ENCODE measurements at regions not wholly inside any gene's neighbourhood (a gene's known extent, or its start where the extent isn't known, plus 50 kb on each side); places are given as distances from the start of the nearest gene placed in this dataset.

DNA sequence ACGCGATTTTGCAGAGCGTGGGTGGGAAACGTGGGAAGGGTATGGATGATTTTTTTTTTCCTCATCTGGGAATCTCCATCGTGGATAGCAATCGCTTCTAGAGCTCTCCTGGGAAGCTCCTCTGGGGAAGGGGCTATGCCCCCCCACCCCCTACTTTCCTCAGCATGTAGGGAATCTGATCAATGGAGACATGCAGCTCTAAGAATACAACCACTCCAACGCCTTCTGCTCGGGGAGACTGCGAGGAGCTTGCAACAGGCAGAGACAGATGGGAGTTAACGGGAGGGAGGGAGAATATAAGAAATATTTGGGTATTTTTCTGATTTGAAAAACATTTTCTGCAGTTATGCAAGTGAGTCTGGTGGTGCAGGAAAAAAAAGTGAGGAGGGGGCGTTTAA is 104.6 kb upstream of the HSD17B12 start:
- no peak for DNase-seq (ENCODE audit: low read depth)

DNA sequence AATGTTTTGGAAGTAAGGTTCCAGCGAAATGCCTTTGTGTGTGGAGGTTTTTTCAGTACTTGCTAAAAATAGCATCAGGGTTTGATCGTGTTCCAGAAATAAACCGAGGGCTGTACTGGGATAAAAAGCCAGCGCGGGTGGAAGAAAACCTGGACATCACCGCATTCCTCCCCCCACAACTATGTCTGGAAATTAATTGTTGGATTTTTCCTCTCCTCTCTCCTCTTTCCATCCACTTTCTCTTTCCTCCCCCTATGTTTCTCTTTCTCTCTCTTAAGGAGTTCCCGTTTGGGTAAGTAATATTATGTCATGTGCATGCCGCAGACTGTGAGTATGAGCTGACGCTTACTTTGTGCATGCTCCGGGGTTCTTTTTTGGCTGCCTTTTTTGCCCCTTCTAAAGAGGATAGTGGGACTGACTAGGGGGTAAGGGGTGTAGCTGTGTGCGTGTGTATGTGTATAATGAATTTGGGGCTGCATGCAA is 104.2 kb upstream of the HSD17B12 start:
- DNase-seq (ENCODE audit: low read depth), result no peak

DNA sequence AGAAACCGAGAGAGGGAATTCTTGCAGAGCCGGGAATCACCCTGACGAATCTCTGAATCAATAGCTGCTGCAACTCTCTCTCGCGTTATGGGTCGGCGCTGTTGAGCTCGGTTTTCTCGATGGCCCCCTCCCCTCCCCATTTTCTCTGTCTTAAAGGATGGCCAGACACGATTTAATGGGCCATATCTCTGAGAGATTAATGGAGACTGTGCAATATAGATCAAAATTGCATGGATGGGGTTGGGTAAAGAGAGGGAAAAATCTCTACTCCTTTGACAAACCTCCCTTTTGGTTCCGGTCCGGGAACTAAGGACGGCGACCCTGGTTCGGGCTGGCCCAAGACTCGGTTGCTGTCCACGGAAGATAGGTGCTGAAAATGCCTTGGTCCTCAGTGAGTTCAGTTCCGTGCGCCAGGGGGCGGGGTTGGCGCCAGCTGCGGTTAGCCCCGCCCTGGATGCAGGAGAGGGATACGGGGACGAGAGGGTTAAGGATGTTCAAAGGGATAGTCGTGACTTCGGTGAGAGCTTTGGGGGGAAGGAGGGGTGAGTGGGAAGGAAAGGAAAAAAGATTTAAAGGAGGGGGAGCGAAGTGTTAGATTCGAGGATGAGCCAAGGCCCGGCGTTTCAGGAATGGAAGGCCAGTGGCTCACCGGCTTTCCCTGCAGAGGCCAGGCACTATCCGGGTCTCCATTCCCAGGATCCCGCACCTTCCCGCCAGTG is 103.6 kb upstream of the HSD17B12 start:
- no peak for DNase-seq (ENCODE audit: low read depth)

DNA sequence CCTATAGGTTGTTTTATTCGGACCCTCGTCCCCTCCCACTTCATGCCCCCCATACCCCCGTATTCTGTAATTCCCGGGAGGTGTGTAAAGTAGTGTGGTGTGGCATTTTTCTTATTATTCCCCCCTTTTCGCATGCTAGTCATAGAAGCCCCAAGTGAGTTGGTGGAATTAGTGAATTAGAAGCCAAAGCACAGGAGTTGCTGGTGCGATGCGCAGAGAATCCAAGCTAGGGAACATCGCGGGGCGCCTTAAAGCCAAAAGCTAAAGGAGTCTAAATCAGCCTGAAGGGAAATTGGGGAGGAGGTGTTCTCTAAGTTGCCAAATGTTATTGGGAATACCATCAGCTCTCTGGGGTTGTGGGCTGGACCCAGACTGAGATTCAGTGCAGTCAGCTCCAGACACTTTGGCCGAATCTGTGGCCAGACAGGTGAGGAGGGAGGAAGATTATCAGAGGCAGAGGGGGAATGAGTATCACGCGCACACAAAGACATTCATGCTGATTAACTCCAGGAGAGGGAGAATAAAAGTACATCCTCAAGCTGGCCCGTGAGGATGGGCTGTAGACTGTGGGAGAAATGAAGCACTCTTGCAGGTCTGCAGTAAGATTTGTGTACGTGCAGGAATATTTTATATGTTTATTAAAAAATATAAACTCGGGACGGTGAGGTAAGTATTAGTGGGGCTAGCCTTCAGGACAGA is 102.8 kb upstream of the HSD17B12 start:
- no peak for DNase-seq (ENCODE audit: low read depth)

DNA sequence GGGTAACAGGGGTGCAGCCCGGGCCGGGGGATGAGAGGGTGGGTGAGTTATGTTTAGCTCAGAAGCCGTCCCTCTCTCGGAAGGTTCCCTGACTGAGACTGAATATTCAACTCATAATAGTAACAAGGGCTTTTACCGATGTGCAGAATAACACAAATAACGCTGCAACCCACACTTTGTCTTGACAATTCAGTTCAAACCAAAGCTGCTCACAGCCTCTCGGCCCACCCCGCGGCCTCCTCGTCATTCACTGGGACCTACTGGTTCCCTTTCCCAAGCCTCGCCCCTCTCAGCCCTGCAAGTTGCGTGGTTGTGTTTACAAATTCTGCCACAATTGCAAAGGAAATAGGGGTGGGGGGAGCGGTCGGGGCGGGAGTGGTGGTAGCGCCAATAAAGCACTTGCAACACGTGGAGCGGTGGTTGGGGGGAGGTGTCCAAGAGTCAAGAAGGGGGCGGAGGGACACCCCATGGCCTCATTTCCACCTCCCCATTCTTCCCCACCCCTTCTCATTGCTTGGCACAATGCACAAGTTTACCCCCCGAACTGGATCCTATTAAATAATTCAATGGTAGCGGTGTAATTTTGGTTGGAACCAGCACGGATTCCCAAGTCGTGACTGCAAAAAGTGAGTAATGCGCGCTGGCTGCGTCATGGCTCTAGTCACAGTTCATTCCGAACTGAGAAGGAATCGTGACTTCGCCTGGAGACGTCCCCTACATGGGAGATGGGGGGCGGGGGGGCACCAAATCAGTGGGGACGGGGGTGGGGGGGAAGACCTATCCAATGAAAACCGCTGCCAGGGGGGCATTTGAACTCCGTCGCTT is 102.0 kb upstream of the HSD17B12 start:
- DNase-seq (ENCODE audit: low read depth), result no peak

DNA sequence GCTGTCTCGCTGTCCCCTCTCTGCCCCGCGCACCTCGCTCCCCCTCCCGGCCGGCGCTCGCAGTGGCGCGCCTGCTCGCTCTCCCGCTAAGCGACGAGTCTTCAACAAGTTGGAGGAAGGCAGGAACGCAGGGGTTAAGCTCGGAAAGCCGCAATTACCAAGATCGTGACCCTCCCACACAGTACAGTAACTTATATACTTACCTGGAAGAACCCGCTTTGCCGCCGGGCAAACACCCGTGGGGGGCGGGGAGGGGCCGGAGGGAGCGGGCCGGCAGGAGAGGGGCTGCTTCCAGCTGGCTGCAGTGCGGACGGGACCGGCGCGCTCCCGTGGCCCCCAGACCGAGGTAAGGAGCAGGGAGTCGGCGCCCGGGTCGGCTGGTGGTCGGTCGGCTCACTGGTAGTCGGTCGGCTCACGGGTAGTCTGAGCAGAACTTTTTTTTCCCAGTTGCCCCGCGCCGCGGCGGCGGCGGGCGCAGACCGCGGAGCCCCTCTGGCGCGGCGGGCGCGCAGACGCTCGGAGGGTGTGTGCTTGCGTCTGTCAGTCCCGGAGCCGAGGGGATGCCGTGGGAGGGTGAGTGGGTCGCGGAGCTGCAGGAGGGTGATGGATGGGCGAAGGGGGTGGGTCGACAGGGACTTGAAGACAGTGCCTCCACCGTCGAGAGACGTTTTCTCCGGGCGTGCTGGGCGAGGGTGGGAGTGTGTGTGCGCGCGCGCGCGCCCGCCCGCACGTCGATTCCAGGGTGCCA is 101.2 kb upstream of the HSD17B12 start:
- peak; percentile 28 for DNase-seq (ENCODE audit: low read depth)

DNA sequence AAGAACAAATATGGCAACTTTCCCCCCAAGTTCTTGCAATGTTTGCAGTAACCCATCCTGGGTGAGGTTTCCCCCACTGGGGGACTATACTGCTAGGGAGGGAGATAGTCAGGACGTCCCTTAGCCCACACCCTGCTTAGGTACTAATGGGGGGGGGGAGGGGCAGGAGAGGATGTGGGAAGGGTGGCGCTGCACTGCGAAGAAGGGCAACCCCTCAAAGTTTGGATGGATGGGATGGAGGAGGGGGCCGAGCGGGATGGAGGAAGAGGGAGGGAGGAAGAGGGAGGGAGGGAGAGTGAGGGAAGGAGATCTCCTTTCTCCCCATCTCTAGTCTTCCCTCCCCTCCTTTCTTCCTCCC is 100.6 kb upstream of the HSD17B12 start:
- DNase-seq (ENCODE audit: low read depth), result no peak

DNA sequence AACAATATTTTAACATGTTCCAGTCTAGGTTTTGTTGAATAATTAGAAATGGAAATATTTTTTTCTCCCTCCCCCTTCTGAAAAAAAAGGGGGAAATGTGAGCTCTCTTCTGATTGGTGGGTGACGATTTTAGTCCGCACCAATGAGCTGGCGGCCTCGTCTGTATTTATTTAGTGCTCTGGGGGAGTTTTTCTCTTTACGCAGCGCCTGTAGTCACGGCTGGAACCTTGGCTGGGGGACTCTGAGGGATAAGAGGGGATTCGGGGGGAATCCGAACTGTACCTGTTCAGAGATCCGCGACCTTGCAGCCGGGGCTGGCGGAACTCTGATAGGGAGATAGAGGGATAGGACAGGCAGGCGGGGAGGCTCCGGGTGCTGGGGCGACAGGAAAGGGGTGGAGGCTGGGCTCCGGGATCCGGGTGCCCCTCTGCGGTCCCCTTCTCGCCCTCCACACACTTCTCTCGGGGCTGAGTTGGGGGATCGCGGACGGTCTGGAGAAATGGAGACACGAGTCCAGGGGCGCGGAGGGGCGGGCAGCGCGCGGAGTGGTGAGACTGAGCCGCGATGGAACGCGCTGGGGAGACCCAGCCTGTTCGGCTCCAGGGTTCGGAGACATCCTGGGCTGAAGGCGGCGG is 99.7 kb upstream of the HSD17B12 start:
- DNase-seq (ENCODE audit: low read depth), result no peak

DNA sequence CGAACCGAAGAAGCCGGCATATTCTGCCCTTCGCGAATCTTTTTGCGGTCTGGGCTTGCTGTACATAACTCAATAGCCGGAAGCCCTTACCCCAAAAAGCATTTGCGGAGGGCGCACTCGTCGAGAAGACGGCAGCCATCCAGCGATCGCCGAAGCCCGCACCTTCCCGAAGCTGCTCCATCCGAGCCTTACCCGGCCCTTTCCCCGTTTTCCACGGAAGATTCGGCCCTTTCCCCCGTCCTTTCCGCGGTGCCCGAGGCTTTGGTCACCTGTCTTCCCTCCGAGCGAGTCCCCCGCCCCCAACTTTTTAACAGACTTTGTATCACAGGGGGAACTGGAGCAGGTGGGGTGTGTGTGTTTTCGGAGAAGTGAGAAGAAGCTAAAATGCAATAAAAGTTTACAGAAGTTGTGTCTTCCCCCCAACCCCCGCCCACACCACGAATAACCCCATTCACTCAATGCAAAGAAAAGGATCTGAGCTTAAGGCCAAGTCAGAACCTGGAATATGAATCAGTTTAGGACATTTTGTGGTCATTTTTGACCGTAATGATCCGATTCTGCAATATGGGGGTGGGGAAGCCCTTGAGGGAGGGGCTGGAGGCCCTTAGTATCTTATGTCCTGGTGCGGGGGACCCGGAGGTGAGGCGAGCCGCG is 99.0 kb upstream of the HSD17B12 start:
- DNase-seq (ENCODE audit: low read depth), result no peak

DNA sequence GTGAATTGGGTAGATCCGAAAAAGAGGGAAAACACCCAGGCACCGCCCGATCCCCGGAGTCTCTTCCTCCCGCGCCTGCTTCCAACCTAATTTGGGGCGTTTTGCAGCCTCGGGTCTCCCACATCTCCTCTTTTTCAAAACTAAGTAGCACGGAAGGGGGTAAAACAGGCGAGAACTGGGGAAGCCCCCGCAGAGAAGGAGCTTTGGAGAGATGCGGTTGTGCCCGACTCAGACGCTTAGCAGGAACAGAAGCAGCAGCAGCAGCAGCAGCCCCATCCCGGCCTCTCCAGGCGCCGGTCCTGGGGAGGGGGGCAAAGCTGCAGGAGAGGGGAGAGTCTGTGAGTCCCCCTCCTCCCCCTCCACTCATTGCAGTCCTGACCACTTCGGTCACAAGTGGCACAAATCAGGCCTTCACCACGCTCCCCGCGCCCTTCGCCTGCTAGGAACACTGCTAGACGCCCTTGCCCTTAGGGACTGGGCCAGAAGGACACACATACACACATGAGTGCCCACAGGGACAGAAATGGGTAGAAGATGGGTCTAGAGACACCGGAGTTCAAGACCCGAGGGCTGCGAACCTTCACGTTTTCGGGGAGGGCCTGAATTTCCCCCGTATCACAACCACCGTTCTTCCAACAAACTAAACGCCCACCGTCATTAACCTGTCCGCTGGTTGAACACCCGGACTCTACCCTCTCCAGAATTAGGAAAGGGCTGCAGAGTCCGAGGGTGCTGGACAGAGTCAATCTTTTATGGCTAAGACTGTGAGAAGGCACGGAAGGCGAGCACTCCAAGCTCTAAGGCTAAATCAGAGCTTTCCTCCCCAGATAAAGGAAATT is 98.3 kb upstream of the HSD17B12 start:
- DNase-seq (ENCODE audit: low read depth), result no peak

DNA sequence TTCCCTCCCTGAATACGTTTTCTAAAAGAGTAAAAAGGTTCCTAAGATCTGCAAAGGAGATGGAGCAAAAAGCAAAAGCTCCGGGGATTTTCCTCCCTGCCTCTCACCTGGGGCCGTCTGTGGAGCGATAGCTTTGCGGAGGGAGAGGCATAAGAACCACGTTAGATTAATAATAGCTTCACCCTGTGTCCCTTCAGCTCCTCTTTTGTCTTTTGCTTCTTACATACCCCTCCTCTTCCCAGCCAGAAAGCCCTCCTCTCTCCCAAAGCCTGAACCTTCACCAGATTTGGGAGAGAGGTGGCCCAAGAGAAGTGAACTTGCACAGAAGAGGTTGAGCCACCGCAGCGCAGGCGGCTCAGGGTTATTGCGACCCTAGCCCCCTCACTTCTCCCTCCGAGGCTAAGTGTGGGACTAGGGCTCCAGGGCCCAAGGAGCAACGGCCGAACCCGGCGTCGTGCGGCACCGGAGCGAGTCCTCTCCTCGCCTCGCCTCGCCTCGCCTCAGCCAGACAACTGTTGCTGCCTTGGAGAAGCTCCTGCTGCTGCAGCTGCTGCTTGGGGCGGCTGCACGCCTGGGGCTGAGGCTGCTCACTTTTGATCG is 97.6 kb upstream of the HSD17B12 start:
- no peak for DNase-seq (ENCODE audit: low read depth)

DNA sequence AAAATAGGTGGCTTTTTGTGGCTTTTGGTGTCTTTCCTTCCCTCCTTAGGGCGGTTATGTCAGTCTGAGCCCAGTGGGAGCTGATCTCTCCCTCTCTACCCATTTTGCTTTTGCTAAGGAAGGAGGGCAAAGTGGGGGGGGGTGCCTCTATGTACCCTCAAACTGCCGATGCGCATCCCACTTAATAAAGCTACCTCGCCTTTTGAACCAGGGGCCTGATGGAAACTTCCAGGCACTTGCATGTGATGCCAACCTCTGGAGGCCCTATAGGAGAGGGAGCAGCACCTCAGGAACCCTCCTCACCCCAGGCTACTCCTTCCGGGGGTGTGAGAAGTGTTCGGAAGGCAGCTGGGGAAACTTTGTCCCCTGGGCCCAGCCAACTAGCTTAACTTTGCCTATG is 97.0 kb upstream of the HSD17B12 start:
- DNase-seq (ENCODE audit: low read depth), result no peak

DNA sequence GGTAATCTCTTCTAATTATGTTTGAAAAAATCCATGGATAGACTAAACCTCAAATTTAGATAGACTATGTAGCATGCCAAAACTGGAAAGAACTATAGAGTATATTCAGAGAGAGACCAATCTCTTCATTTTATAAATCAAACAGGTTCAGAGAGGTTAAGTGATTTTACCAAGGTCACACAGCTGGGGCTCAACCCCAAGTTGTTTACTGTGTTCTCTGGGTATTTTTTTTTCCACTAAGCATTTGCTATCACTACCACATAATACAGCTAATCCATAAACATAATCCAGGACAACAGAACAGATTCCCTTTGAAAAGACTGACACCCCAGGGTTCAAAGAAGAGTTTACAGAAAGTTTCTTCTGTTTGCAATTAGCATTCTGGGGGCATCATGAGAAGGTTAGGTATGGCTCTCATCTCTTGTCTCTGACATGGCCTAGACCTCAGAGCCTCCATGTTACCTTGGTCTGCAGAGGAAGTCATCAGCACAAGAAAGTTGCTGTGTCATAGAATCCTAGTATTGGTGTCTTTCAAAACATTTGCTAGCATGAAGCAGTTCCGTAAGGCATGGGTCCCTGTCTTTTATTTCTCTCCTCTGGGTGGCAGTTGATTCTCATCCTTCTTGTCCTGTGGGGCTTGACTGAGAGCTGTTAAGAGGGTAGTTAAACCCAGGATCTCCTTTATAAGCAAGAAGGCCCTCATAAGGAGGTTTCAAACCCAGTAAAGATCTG is 94.5 kb upstream of the HSD17B12 start:
- no peak for DNase-seq (ENCODE audit: low read depth)

DNA sequence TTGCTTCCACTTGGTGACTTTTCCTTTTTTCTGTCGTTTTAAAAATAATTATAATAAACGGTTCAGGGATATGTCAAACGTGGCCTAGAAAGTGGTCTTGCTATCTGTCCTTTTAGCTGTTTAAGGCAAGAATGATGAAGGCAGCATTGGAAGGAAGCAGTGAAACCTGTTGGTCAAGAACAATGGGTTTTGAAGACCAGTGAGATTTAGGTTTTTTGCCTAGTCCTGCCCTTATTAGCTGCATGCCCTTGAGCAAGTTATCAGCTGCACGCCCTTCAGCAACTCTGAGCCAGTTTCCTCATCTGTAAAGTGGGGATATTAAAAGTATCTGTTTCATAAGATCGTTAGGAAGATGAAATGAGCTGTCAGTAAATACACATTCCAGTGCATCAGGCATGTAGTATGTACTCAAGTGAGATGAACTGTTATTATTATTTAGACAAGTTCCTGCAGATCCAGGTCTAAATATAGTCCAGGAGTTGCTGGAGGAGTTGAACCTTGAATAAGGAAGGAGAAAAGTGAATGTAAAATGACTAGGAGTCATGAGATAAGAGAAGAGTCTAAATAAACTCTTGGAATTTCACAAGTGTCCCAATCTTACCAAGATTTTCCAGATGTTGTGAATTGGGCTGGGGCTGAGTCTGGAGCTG is 90.8 kb upstream of the HSD17B12 start:
- no peak for DNase-seq (ENCODE audit: low read depth)

DNA sequence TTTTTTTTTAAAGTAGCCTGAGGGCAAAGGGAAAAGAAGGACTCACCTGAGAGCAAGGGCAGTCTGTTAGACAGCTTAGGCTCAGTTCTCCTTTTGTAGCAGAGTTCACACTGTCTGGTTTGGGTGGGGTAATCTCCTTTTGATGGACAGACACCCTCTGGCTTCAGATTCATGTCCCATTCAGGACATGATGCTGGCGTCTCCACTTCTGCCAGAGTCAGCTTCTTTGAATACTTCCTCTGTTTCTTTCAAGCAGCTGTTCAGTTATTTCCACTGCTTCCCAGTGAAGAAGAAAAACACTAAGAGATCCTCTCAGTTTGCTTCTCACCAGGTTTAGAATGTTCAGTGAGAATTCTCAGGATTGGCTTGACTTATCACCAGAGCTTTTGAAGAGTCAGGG is 79.0 kb upstream of the HSD17B12 start:
- no peak for DNase-seq (ENCODE audit: low read depth)

DNA sequence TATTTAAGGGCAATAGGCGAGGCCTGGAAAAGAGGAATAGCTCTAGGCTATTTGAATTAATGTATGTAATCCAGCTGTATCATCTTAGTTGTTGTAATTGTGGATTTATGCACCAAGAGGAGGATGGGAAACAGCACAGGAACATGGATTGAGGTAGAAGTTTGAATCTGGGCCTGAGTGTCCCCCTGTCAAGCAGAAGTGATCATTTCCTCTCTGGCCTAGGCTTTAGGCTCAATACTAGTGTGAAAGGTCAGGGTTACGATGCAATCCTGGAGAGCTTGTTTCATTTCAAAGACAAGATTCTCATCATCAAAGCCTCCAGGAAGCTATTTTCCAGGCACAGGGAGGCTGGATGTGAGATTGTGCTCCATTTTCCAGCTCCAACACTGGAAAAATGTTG is 77.9 kb upstream of the HSD17B12 start:
- DNase-seq (ENCODE audit: low read depth), result no peak

DNA sequence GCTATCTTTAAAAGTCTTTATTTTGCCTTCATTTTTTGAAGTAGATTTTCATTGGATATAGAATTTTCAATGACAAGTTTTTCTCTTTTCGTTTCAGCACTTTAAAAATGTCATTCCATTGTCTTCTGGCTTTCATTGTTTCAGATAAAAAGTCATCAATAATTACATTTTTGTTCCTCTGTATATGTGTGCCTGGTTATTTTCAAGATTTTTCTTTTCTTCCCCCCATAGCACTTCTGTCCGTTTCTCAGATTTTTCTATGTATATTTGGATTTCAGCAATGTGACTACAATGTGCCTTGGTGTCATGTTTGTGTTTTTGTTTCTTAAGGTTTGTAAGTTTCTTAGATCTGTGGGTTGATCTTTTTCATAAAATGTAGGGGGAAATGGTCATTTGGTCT is 66.3 kb upstream of the HSD17B12 start:
- DNase-seq (ENCODE audit: low read depth), result no peak

DNA sequence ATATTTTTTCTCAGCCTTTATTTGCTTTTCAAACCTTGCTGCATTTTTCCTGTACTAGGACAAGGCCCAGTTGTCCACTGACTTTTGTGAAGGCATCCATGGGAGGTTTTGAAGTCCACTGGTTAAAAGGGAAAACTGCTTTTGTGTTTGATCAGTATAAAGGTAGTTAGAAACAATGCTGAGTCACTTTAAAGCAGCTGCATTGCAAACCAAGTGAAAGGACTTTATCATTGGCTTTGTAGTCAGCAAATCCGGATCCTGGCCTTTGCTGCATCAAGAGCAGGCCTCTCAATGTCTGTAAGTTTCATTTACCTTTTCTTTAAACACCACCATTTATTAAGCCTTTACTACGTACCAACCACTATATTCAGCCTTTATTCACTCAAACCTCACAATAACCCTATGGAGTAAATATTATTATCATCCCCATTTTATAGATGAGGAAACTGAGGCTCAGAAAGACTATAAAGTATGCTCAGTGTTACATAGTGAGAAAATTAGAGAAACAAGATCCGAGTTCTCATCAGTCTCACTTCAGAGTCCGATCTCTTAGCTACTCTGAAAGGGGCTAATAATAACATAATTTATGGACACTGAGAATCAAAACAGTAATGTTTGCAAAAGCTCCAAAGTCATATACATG is 60.6 kb upstream of the HSD17B12 start:
- DNase-seq (ENCODE audit: low read depth), result no peak

Measured in activated T-cell treated with anti-CD3 and anti-CD28 coated beads for 24 hours (primary cell).